PC-3 (cell line): ENCODE measurements at regions not wholly inside any gene's neighbourhood (a gene's known extent, or its start where the extent isn't known, plus 50 kb on each side); places are given as distances from the start of the nearest gene placed in this dataset.

Source experiments
- ATAC-seq: fragments of 200-7000 bp; cut with Tn5 transposase; 2 replicates; pipeline ENCODE4 v1.9.1; 2020; ENCODE audit warnings: mild to moderate bottlenecking, moderate library complexity
- BruUV-seq: library from RNA; stranded (reverse); fragments of 400-500 nt; replicated peaks from 2 replicates; lab custom pipeline; 2021; lab: Mats Ljungman, UMichigan
- CTCF ChIA-PET: fragments of 300-600 bp; sonication (Branson Sonifier 250); formaldehyde crosslinking; loops from one replicate; lab custom pipeline; 2022; ENCODE audit warnings: antibody characterized with exemption; lab: Charles Lee
- POLR2A ChIA-PET: fragments of 300-600 bp; sonication (Branson Sonifier 250); formaldehyde crosslinking; loops from one replicate; lab custom pipeline; 2022; ENCODE audit warnings: antibody characterized with exemption; ENCODE audit not compliant: unreplicated experiment; lab: Charles Lee
- DNase-seq: peaks from one replicate; pipeline ENCODE4 v3.0.0-alpha.2; 2015
- H2AFZ ChIP-seq: fragments of 300-600 bp; sonication (generic); 2 replicates; pipeline ENCODE4 v1.6.0; 2016; ENCODE audit warnings: antibody characterized with exemption, low read length
- H3F3A ChIP-seq: fragments of 300-600 bp; sonication (generic); one replicate; pipeline ENCODE4 v1.6.0; 2017; ENCODE audit warnings: antibody characterized with exemption, low read length, control low read depth, mild to moderate bottlenecking; ENCODE audit not compliant: unreplicated experiment
- H3K27ac ChIP-seq: fragments of 300-600 bp; sonication (generic); 2 replicates; pipeline ENCODE4 v1.5.1; 2016; ENCODE audit warnings: mild to moderate bottlenecking, low read length
- H3K27me3 ChIP-seq: fragments of 300-600 bp; sonication (generic); 2 replicates; pipeline ENCODE4 v1.6.1; 2016; ENCODE audit warnings: low read length, mixed read lengths
- H3K36me3 ChIP-seq: fragments of 300-600 bp; sonication (generic); 2 replicates; pipeline ENCODE4 v1.6.1; 2016; ENCODE audit warnings: low read depth, mixed run types, low read length, mixed read lengths
- H3K4me1 ChIP-seq: fragments of 300-600 bp; sonication (generic); 2 replicates; pipeline ENCODE4 v1.5.1; 2016; ENCODE audit warnings: low read length; ENCODE audit not compliant: insufficient read depth
- H3K4me2 ChIP-seq: fragments of 300-600 bp; sonication (generic); 2 replicates; pipeline ENCODE4 v1.6.0; 2016; ENCODE audit warnings: low read length
- H3K4me3 ChIP-seq: fragments of 300-600 bp; sonication (generic); 2 replicates; pipeline ENCODE4 v1.5.1; 2016; ENCODE audit warnings: mild to moderate bottlenecking, low read length, mixed read lengths
- H3K79me2 ChIP-seq: fragments of 300-600 bp; sonication (generic); 2 replicates; pipeline ENCODE4 v1.6.1; 2017; ENCODE audit warnings: low read length, mixed read lengths
- H3K9ac ChIP-seq: fragments of 300-600 bp; sonication (generic); 2 replicates; pipeline ENCODE4 v1.6.0; 2016; ENCODE audit warnings: mild to moderate bottlenecking, low read length
- H3K9me2 ChIP-seq: fragments of 300-600 bp; sonication (generic); replicated peaks from 2 replicates; pipeline ENCODE4 v1.6.1; 2016; ENCODE audit warnings: mixed run types, low read length, mixed read lengths
- H3K9me3 ChIP-seq: fragments of 300-600 bp; sonication (generic); 2 replicates; pipeline ENCODE4 v1.6.1; 2016; ENCODE audit warnings: low read length, mixed read lengths
- H4K20me1 ChIP-seq: fragments of 300-600 bp; sonication (generic); 2 replicates; pipeline ENCODE4 v1.6.1; 2016; ENCODE audit warnings: low read length, mixed read lengths
- CTCF ChIP-seq: fragments of 300-600 bp; sonication (generic); conservative IDR thresholded peaks from 2 replicates; pipeline ENCODE4 v1.5.1; 2017; ENCODE audit warnings: antibody characterized with exemption, low read depth, mild to moderate bottlenecking, low read length
- EZH2 ChIP-seq: fragments of 300-600 bp; sonication (generic); IDR thresholded peaks from one replicate; pipeline ENCODE4 v1.6.1; 2017; ENCODE audit warnings: antibody characterized with exemption, mild to moderate bottlenecking, low read length; ENCODE audit not compliant: unreplicated experiment
- EZH2phosphoT487 ChIP-seq: fragments of 300-600 bp; sonication (generic); IDR thresholded peaks from 2 replicates; pipeline ENCODE4 v1.6.1; 2018; ENCODE audit warnings: mild to moderate bottlenecking, antibody characterized with exemption, low read length, borderline replicate concordance
- intact Hi-C: fragments of 100-400 bp; cut with micrococcal nuclease; formaldehyde crosslinking; loops from 2 replicates; pipeline ENCODE4 v1.9.0; 2023

- Histone ChIP-seq H3F3A (no peaks in the 10 kb centered on the region), H3K4me1 (no peaks in the 10 kb centered on the region), H3K36me3 (no peaks in the 10 kb centered on the region), H3K9ac (no peak overlapping the region), H3K9me2 (no peaks in the 10 kb centered on the region), H3K4me3 (no peak overlapping the region), H3K79me2 (no peaks in the 10 kb centered on the region), H4K20me1 (no peaks in the 10 kb centered on the region), H3K27ac (no peak overlapping the region), H3K4me2 (no peak overlapping the region), H3K27me3 (no peaks in the 10 kb centered on the region), H3K9me3 (no peaks in the 10 kb centered on the region), H2AFZ (no peak overlapping the region)
- no TSS peak for BruUV-seq
- TF ChIP-seq EZH2phosphoT487 (no peak), CTCF (no peak), EZH2 (no peak)
- DNase-seq: no peak
- no peak for ATAC-seq
- ChIA-PET CTCF (no interaction called here), POLR2A (no interaction called here)
- intact Hi-C loops: no loop called here
Measured at GRCh38 chr5:77157732-77158532, 52.5 kb upstream of the PDE8B start.

DNA sequence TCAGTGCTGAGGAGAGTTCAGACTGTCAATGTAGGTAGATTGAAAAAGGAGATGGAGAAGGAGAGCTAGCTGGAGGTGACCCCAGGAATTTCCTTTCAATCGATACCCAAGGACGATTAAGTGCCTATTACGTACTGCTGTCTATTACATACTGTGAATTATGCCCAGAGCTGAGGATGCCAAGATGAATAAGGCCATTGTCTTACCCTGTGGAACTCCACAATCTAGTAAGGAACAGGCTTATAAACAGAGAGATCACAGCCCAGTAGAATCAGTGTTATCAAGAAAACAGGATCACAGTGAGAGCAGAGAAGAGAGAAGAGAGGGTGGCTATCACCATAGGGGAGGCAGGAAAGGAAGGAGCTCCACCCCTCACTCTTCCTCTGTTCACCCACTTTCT, 54.1 kb upstream of the PDE8B start:
- ChIA-PET CTCF (no interaction called here), POLR2A (no interaction called here)
- Histone ChIP-seq H4K20me1 (no peaks in the 10 kb centered on the region), H3K4me1 (no peaks in the 10 kb centered on the region), H3K27ac (no peak overlapping the region), H3K27me3 (no peaks in the 10 kb centered on the region), H3K36me3 (no peaks in the 10 kb centered on the region), H3K9me3 (no peaks in the 10 kb centered on the region), H3K9ac (no peak overlapping the region), H3K4me2 (no peak overlapping the region), H3K4me3 (no peak overlapping the region), H3K9me2 (no peaks in the 10 kb centered on the region), H2AFZ (no peak overlapping the region), H3K79me2 (no peaks in the 10 kb centered on the region), H3F3A (no peaks in the 10 kb centered on the region)
- ATAC-seq (no peak), DNase-seq (no peak)
- intact Hi-C loops: no loop called here
- no peak for TF ChIP-seq EZH2phosphoT487
- no peak for TF ChIP-seq EZH2
- no TSS peak for BruUV-seq

DNA sequence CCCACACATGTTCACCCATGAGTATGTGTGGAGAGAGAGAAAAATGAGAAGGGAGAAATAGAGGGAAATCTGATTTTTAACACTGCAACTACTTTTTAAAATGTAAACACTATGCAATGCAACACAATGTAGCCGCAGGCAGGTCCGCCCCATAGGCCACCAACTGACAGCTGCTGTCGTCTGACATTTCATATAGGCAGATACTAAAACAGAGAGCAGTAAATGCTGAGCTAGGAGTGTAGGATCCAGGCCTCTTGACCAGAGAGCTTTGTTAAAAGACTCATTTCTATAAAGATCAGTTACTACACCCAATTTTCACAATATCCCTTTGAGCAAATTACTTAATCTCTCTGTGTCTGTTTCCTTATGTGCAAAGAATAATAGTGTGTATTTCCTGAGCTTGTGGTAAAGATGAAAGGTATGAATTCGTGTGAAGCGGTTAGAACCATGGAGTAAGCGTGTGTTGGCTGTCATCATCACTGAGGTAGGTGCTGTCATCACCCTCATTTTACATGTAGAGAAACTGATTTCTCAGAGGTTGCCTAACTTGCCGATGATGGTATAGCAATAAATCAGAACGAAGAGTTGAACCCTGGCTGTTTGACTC, 55.2 kb upstream of the PDE8B start:
- H3F3A ChIP-seq: no peaks in the 10 kb centered on the region
- ChIA-PET CTCF (no interaction called here), POLR2A (no interaction called here)
- H3K4me3 ChIP-seq: no peak overlapping the region
- no peaks in the 10 kb centered on the region for H3K9me2 ChIP-seq
- no peak for TF ChIP-seq CTCF
- no peak for TF ChIP-seq EZH2
- no peak for TF ChIP-seq EZH2phosphoT487
- no peak overlapping the region for H3K27ac ChIP-seq
- ATAC-seq (no peak), DNase-seq (no peak)
- no peaks in the 10 kb centered on the region for H3K4me1 ChIP-seq
- no peaks in the 10 kb centered on the region for H3K27me3 ChIP-seq
- no peak overlapping the region for H3K4me2 ChIP-seq
- H3K9ac ChIP-seq: no peak overlapping the region
- H4K20me1 ChIP-seq: no peaks in the 10 kb centered on the region
- H2AFZ ChIP-seq: no peak overlapping the region
- no peaks in the 10 kb centered on the region for H3K79me2 ChIP-seq
- intact Hi-C loops: no loop called here
- no peaks in the 10 kb centered on the region for H3K36me3 ChIP-seq
- no peaks in the 10 kb centered on the region for H3K9me3 ChIP-seq
- BruUV-seq: no TSS peak
